Dedifferentiated amniotic fluid mesenchymal stem cell (primary cell): ENCODE measurements at regions not wholly inside any gene's neighbourhood (a gene's known extent, or its start where the extent isn't known, plus 50 kb on each side); places are given as distances from the start of the nearest gene placed in this dataset.
"Not testable (repeated sequence)": the region's sequence is repeated elsewhere in the genome, so short reads cannot be mapped to it uniquely, and the experiment has no call there.

Experiments
- DNase-seq: peaks from one replicate; pipeline ENCODE4 v3.0.0-alpha.2; 2016; ENCODE audit errors: extremely low spot score

- not testable (repeated sequence) for DNase-seq
Observed at GRCh38 chr1:149360351-149360750, 114.5 kb upstream of the NBPF19 start.

GRCh38 chr1:149361310-149361709 lies 113.5 kb upstream of the NBPF19 start:
- not testable (repeated sequence) for DNase-seq

- DNase-seq = not testable (repeated sequence)
Observed at GRCh38 chr1:149364188-149364981, 110.5 kb upstream of the NBPF19 start.

GRCh38 chr1:149366402-149366801 lies 108.4 kb upstream of the NBPF19 start:
- not testable (repeated sequence) for DNase-seq

DNA sequence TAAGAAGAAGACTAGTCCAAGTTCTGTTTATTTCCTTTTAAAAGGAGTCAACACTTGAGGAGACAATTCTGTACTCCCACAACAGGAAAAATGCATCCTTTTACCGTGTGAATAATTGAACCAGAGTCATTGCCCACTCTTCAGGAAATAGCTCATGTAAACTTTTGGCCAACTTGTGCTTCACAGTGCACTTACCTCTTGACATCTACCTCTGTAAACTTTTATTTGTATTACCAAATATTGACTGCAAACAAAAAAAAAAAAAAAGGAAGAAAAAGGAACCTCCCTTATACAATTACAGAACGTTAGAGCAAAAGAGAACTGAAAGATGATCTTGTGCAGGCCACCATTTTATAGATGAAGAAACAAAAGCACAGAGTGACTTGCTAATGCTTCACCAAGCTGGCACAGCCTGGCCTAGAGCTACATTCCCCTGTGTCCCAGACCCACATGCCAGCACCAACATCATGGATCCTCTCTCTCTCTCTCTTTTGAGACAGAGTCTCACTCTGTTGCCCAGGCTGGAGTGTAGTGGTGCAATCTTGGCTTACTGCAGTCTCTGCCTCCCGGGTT lies 107.3 kb upstream of the NBPF19 start:
- DNase-seq = not testable (repeated sequence)

- not testable (repeated sequence) for DNase-seq
Observed at GRCh38 chr1:149368337-149368736, 106.5 kb upstream of the NBPF19 start.

- DNase-seq = not testable (repeated sequence)
Observed at GRCh38 chr1:149369081-149369480, 105.8 kb upstream of the NBPF19 start.

DNA sequence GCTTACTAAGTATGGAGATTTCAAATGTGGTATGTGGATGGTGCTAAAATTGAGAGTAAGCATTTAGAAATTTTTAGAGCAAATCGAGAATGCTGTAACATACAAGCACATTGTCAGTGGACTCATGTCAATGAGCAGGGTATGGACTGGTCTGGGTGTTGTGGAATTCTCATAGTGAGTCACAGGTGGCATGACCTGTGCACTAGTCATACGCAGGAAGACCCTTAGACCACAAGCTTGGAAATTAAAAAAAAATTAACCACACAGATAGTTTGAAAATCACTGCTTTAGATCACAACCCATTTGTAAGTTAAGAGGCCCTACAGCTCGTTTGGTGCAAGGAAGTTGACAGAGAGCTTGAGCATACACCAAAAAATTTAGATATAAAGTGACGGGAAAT lies 102.9 kb upstream of the NBPF19 start:
- not testable (repeated sequence) for DNase-seq

DNA sequence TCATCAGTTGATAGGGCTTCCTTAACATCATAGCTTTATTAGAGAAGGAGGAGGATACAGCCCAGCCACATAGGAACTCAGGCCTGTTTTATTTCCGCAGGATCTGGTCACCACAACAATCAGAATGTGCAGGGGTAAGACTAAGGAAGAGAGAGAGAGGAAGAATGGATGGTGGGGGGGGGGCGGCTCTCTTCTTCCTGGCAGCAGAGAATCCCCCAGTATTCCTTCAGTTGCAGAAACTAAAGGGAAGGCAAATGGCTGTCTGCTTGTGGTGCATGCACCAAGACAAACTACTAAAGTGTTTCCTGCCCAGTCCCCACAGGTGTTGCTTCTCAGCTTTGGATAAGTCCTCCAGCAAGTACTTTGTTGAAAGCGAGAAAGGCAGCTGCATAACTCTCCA lies 96.4 kb upstream of the NBPF19 start:
- DNase-seq = not testable (repeated sequence)

- DNase-seq = peak; percentile 17
Observed at GRCh38 chr1:149390173-149390926, 84.5 kb upstream of the NBPF19 start.

GRCh38 chr1:149390931-149391330 lies 83.9 kb upstream of the NBPF19 start:
- not testable (repeated sequence) for DNase-seq

DNA sequence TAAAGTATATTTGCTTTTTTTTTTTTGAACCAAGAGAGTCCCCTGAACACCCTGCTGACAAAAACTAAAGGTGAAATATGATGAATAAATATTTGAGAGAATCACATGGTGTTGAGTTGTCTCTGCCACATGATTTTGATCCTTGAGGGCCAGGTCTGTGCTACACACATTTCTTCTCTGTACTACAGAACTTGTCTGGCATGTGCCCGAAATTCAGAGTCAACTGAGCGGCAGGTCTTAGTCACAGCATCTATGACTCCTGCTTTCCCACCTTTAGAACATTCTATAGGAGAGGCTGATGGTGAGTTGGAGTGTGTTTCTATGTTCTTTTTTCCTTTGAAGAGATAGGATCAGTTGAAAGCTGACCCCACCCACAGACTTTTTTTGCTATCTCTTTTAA lies 79.0 kb upstream of the NBPF19 start:
- DNase-seq = not testable (repeated sequence)

DNA sequence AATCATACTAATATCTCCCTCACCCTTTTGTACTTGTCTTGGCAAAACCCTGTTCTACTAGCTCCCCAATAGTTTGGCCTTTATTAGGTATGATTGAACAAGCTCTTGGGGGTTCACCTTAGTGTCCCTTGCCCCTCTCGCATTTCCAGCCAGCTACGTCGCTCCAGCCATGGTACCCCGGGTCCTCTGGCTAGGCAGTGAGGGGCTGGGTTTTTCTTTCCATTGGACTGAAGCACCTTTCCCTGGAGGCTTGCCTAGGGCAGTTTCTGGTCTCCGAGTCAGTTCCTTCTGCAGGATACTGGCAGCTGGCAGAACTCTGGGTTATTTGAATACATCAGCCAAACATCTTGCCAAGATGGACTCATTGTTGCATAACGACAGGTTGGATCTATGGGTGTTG lies 76.3 kb upstream of the NBPF19 start:
- DNase-seq = not testable (repeated sequence)

- DNase-seq = not testable (repeated sequence)
Observed at GRCh38 chr1:149408404-149408803, 66.4 kb upstream of the NBPF19 start.

GRCh38 chr1:149415373-149415772 lies 59.5 kb upstream of the NBPF19 start:
- DNase-seq = not testable (repeated sequence)

DNA sequence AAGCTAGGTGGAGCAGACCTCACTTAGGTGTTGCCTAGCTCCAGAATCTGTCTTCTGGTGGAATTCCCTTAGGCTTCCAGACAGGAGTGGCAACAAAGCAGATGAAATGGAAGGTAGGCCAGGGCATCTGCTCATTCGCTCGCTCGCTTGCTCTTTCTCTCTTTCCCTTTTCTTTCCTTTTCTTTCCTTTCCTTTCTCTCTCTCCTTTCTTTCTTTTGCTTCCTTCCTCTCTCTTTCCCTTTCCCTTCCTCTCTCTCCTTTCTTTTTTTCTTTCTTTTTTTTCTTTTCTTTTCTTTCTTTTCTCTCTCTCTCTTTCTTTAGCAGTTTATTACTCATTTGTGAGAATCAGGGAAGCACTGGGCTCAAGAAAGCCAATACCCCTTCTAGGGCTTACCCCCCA lies 56.1 kb upstream of the NBPF19 start:
- not testable (repeated sequence) for DNase-seq

- DNase-seq = not testable (repeated sequence)
Observed at GRCh38 chr1:149423122-149423521, 51.7 kb upstream of the NBPF19 start.
